ENCODE measurements at regions not wholly inside any gene's neighbourhood (a gene's known extent, or its start where the extent isn't known, plus 50 kb on each side); places are given as distances from the start of the nearest gene placed in this dataset.

DNA sequence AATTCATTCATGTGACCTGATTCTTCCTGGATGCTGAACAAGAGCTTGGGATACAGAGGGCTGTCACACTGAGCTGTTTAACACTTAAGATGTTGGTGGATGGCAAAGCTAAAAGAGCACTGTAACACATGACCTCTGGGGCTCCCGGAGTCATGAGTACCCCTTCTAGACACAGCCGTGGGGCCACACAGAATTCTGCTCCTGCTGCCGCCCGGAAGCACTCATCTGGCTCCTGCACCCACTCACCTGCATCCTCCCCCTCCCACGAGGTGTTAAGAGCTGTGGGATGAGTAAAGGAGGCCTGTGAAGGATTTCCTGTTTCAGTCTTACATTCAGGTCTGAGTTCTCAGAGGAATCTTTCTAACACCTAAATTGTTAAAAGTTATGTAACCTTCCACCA, 78.0 kb upstream of the SSTR1 start:
- Histone ChIP-seq H3K36me3 (no peaks in the 10 kb centered on the region), H3K27ac (no peak overlapping the region), H3K4me3 (no peak overlapping the region), H3K9me3 (no peaks in the 10 kb centered on the region), H3K27me3 (no peaks in the 10 kb centered on the region), H3K4me1 (no peaks in the 10 kb centered on the region)
- in situ Hi-C loops (cut with MboI; ENCODE audit: low sequenced_read_pairs in 4 of 4): no loop called here
- DNase-seq (no peak), ATAC-seq (no peak)
- TF ChIP-seq, protein P1, sequence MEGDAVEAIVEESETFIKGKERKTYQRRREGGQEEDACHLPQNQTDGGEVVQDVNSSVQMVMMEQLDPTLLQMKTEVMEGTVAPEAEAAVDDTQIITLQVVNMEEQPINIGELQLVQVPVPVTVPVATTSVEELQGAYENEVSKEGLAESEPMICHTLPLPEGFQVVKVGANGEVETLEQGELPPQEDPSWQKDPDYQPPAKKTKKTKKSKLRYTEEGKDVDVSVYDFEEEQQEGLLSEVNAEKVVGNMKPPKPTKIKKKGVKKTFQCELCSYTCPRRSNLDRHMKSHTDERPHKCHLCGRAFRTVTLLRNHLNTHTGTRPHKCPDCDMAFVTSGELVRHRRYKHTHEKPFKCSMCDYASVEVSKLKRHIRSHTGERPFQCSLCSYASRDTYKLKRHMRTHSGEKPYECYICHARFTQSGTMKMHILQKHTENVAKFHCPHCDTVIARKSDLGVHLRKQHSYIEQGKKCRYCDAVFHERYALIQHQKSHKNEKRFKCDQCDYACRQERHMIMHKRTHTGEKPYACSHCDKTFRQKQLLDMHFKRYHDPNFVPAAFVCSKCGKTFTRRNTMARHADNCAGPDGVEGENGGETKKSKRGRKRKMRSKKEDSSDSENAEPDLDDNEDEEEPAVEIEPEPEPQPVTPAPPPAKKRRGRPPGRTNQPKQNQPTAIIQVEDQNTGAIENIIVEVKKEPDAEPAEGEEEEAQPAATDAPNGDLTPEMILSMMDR (IDR thresholded peaks at IDR 0.05 in 4 of 5, conservative IDR thresholded peaks at IDR 0.05 in 1 of 5): no peak
- no peak for TF ChIP-seq POLR2A (IDR thresholded peaks at IDR 0.05)
- intact Hi-C loops (cut with DNase I; ENCODE audit: low total_unique reads): no loop called here

DNA sequence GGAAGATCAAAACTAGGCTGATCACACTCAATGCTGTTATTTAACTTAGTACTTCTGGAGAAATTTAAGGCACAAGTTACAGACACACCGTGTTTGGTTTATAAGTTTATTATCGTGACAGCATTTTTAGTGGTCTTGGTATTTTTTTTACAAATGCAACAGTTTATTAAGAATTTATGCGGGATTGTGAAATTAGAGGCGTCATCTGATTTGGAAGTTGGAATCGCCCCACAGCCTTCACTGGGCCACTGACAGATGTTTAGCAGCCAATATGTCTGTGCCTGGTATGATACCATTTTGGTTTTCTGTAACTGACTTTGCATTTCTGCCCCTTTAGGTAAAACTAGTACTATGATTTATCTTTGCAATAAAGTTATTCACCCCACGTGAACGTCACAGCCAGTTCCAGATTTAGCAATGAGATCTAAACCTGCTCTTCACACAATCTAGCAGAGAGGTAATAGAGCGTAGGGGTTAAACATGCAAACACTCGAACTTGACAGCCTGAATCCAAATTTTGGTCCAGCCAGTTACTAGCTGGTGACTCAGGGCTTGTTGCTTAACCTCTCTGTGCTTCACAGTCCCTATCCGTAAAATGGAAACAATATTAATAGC, 73.2 kb upstream of the SSTR1 start:
- no peak for ATAC-seq
- intact Hi-C loops (cut with DNase I; ENCODE audit: low total_unique reads): no loop called here
- no peak overlapping the region for H3K4me3 ChIP-seq
- no peak overlapping the region for H3K27ac ChIP-seq
- no peaks in the 10 kb centered on the region for H3K36me3 ChIP-seq
- H3K4me1 ChIP-seq: no peaks in the 10 kb centered on the region
- in situ Hi-C loops (cut with MboI; ENCODE audit: low sequenced_read_pairs in 4 of 4): no loop called here
- DNase-seq: no peak
- TF ChIP-seq, protein P1 (IDR thresholded peaks at IDR 0.05 in 4 of 5, conservative IDR thresholded peaks at IDR 0.05 in 1 of 5): no peak
- TF ChIP-seq POLR2A (IDR thresholded peaks at IDR 0.05): no peak
- no peaks in the 10 kb centered on the region for H3K27me3 ChIP-seq
- H3K9me3 ChIP-seq: no peaks in the 10 kb centered on the region

DNA sequence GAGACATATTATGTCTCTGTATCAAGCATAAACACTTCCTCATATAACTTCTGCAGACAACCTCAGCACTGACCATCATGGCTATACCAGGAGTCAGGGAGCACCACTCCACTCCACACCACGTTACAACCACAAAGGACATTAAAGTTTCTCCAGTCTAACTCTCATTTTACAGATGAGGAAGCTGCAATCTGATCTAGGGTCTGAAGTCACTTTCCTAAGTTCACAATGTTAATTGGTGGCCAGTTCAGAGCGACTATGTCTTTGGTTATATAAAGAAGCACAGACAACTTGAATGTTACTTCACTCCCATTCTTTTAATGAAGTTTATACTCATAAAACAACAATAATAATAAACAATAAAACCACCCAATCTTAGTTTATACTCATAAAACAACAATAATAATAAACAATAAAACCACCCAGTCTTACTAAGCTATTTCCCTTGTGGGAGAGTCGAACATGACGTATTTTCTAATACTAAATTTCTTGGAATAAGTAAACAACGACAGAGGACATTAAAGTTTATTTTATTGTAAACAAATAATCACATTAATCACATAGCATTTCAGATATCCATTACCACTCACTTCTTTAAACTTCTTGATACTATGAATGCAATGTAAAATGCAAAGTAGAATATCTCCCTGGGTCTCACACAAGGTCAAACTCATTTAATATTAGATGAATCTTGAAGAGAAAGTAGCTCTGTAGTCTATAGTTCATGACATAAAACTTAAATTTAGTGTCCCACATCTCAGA, 72.4 kb upstream of the SSTR1 start:
- no peak for DNase-seq
- in situ Hi-C loops (cut with MboI; ENCODE audit: low sequenced_read_pairs in 4 of 4): no loop called here
- Histone ChIP-seq H3K4me3 (no peak overlapping the region), H3K27me3 (no peaks in the 10 kb centered on the region), H3K4me1 (no peaks in the 10 kb centered on the region), H3K36me3 (no peaks in the 10 kb centered on the region), H3K9me3 (no peaks in the 10 kb centered on the region), H3K27ac (no peak overlapping the region)
- no peak for ATAC-seq
- intact Hi-C loops (cut with DNase I; ENCODE audit: low total_unique reads): no loop called here
- TF ChIP-seq, protein P1 (IDR thresholded peaks at IDR 0.05 in 4 of 5, conservative IDR thresholded peaks at IDR 0.05 in 1 of 5): no peak
- TF ChIP-seq POLR2A (IDR thresholded peaks at IDR 0.05): no peak

DNA sequence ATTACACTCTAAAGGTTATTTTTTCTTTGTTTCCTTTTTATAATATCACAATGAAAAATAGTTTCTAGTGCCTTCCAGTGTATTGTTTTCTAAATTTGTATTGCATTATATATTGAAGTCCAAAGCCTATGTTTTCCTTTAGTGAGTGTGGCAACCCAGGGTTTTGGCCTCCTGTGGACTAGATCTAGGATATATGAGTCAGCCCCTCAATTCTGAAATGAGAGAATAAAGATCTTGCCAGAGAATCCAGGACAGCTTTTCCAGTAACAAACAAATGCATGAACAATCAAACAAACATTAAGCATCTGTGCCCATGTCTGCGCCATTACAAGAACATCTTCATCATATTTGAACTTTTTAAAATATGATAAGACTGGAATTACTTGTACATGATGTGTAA, 70.7 kb upstream of the SSTR1 start:
- H3K9me3 ChIP-seq: no peaks in the 10 kb centered on the region
- no peak overlapping the region for H3K4me3 ChIP-seq
- ATAC-seq: no peak
- H3K27ac ChIP-seq: no peak overlapping the region
- no peaks in the 10 kb centered on the region for H3K4me1 ChIP-seq
- DNase-seq: no peak
- no peaks in the 10 kb centered on the region for H3K27me3 ChIP-seq
- in situ Hi-C loops (cut with MboI; ENCODE audit: low sequenced_read_pairs in 4 of 4): no loop called here
- intact Hi-C loops (cut with DNase I; ENCODE audit: low total_unique reads): no loop called here
- TF ChIP-seq, protein P1 (IDR thresholded peaks at IDR 0.05 in 4 of 5, conservative IDR thresholded peaks at IDR 0.05 in 1 of 5): no peak
- no peak for TF ChIP-seq POLR2A (IDR thresholded peaks at IDR 0.05)
- H3K36me3 ChIP-seq: no peaks in the 10 kb centered on the region
